A673 (cell line): ENCODE measurements at regions not wholly inside any gene's neighbourhood (a gene's known extent, or its start where the extent isn't known, plus 50 kb on each side); places are given as distances from the start of the nearest gene placed in this dataset.

Source experiments
- CTCF ChIP-seq: fragments of 300-800, 200-600 bp; sonication (generic); conservative IDR thresholded peaks from 2 replicates; pipeline ENCODE4 v1.5.1; 2017; ENCODE audit warnings: low read depth, mild to moderate bottlenecking, antibody characterized with exemption, low read length, moderate library complexity, mixed read lengths
- EZH2 ChIP-seq: fragments of 200-600 bp; sonication (generic); IDR thresholded peaks from 2 replicates; pipeline ENCODE4 v1.6.1; 2017; ENCODE audit warnings: borderline replicate concordance, low read depth, mild to moderate bottlenecking, mixed read lengths, antibody characterized with exemption, low read length; ENCODE audit not compliant: poor library complexity, severe bottlenecking

GRCh38 chr4:149065753-149066152 is 623.5 kb upstream of the NR3C2 start:
- TF ChIP-seq CTCF: no peak
- no peak for TF ChIP-seq EZH2
